ENCODE measurements at regions not wholly inside any gene's neighbourhood (a gene's known extent, or its start where the extent isn't known, plus 50 kb on each side); places are given as distances from the start of the nearest gene placed in this dataset.
A peak's percentile ranks its signal among the peaks of the same experiment; 100 is the strongest.

DNA sequence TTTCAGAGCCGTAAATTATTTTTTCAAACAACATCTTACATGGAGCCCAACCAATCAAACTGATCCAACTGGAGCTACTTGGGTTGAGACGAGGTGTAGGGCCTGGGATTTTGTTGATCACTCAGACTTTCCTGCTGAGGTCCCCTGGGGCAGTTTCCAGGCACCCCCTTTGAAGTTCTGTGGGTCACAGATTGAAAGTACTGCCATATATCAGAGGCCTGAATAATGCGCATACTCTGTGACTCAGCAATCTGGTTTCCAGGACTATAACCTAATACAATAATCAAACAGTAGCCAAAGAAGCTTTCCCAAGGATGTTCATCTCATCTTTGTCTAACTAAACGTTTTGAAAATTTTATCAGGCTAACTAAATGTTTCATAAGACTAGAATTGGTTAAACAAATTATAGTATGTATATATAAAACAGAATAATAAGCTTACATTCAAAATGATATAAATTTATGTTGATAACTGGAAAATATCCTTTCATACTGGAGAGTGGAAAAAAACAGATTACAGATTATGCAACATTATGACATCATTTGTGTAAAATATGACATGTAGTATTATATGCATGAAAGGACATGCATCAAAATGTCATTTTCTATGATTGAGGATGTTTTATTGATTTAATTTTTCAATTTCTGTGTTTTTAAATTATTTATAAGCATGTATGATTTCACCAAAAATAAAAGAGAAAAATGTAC is 617.1 kb downstream of the NTRK3 start:
- no peak for TF ChIP-seq POLR2AphosphoS5 (IDR thresholded peaks at IDR 0.05)
- no peak for TF ChIP-seq POLR2A (IDR thresholded peaks at IDR 0.05)
- TF ChIP-seq, protein P1, sequence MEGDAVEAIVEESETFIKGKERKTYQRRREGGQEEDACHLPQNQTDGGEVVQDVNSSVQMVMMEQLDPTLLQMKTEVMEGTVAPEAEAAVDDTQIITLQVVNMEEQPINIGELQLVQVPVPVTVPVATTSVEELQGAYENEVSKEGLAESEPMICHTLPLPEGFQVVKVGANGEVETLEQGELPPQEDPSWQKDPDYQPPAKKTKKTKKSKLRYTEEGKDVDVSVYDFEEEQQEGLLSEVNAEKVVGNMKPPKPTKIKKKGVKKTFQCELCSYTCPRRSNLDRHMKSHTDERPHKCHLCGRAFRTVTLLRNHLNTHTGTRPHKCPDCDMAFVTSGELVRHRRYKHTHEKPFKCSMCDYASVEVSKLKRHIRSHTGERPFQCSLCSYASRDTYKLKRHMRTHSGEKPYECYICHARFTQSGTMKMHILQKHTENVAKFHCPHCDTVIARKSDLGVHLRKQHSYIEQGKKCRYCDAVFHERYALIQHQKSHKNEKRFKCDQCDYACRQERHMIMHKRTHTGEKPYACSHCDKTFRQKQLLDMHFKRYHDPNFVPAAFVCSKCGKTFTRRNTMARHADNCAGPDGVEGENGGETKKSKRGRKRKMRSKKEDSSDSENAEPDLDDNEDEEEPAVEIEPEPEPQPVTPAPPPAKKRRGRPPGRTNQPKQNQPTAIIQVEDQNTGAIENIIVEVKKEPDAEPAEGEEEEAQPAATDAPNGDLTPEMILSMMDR (IDR thresholded peaks at IDR 0.05 in 8 of 11, conservative IDR thresholded peaks at IDR 0.05 in 3 of 11) = no peak
- Histone ChIP-seq H3K27me3 (replicated peaks in 1 of 7) (no peaks in the 10 kb centered on the region), H3K27ac (no peak overlapping the region), H3K36me3 (no peaks in the 10 kb centered on the region), H3K9me3 (no peaks in the 10 kb centered on the region), H3K4me1 (no peaks in the 10 kb centered on the region), H3K4me3 (no peak overlapping the region)
- no peak for DNase-seq
- intact Hi-C loops (cut with DNase I; ENCODE audit: low total_unique reads) = no loop called here
- 54 to 78% (median 67%) methylated on average over 4 of the region's 4 CpGs for WGBS, 5 donors

DNA sequence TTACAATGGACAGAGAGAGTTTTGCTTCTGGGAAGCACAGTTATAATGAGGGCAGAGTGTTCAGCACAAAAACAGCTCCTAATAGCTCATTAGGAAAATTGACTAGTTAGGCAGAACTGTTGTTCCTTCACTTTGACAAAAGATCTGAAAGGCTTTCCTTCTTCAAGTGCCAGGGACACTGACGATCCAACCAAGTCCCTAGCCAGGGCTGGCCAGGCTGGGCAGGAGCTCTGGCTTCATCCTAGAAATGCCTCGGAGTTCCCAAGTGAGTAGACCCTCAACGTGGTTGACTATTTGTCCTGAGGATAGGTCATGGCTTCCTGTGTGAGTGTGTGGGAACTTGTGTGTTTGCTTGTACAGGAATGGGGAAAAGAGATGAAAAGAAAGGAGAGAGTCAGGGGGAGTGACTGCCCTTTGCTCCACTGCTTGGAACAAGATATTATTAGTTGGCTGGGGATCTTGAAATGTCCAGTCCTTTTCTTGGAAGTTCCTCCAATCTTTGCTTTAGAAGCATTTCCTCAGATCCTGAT is 617.9 kb downstream of the NTRK3 start:
- WGBS, 5 donors = 58 to 66% (median 65%) methylated on average over 3 of the region's 3 CpGs
- no peaks in the 10 kb centered on the region for H3K4me1 ChIP-seq
- intact Hi-C loops (cut with DNase I; ENCODE audit: low total_unique reads) = no loop called here
- no peak overlapping the region for H3K4me3 ChIP-seq
- no peak for TF ChIP-seq POLR2AphosphoS5 (IDR thresholded peaks at IDR 0.05)
- TF ChIP-seq, protein P1 (IDR thresholded peaks at IDR 0.05 in 8 of 11, conservative IDR thresholded peaks at IDR 0.05 in 3 of 11) = no peak
- no peak for TF ChIP-seq POLR2A (IDR thresholded peaks at IDR 0.05)
- no peaks in the 10 kb centered on the region for H3K27me3 ChIP-seq (replicated peaks in 1 of 7)
- no peaks in the 10 kb centered on the region for H3K9me3 ChIP-seq
- H3K27ac ChIP-seq = peak overlapping the region in 1 of 8 donors; percentile 3
- no peak for DNase-seq
- no peaks in the 10 kb centered on the region for H3K36me3 ChIP-seq

DNA sequence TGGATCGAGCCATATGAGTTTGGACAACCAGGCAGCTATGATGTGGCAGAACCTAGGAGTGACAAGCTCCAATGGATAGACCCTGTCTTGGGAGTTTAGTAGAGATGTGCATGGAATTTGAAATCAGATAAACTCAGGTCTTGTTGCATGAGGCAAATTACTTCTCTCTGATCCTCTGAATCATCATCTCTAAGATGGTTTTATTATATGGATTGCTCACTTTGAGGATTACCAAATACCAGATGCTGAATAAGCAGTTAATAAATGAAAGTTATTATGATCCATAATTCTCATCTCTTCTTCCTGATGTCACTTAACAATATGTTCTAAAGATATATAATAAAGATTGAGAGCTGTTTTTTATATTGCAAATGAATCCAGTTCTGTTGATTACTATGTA is 622.2 kb downstream of the NTRK3 start:
- DNase-seq = no peak
- Histone ChIP-seq H3K4me3 (no peak overlapping the region), H3K4me1 (no peaks in the 10 kb centered on the region), H3K27ac (no peak overlapping the region), H3K36me3 (no peaks in the 10 kb centered on the region), H3K27me3 (replicated peaks in 1 of 7) (no peaks in the 10 kb centered on the region), H3K9me3 (no peaks in the 10 kb centered on the region)
- intact Hi-C loops (cut with DNase I; ENCODE audit: low total_unique reads) = no loop called here
- TF ChIP-seq POLR2A (IDR thresholded peaks at IDR 0.05) = no peak
- TF ChIP-seq POLR2AphosphoS5 (IDR thresholded peaks at IDR 0.05) = no peak
- TF ChIP-seq, protein P1 (IDR thresholded peaks at IDR 0.05 in 8 of 11, conservative IDR thresholded peaks at IDR 0.05 in 3 of 11) = no peak
- 68 to 100% (median 89%) methylated on average over 1 of the region's 1 CpG for WGBS, 5 donors

DNA sequence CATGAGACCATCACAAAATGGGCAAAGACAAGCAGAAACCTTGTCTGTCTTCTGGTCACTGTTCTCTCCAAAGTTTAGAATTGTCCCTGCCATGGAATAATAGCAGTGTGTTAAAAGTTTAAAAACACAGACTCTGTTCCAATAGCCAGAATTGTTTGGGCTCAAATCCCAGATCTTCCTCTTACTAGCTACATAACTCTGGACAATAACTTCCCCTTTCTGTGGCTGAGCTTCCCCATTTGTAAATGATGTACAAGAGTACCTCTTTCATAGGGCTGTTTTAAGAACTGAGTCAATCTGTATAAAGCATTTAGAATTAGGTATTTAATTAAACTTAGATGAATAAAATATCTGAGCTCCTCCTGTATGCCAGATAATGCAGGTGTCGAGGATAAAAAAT is 623.0 kb downstream of the NTRK3 start:
- H3K27me3 ChIP-seq (replicated peaks in 1 of 7) = no peaks in the 10 kb centered on the region
- H3K9me3 ChIP-seq = no peaks in the 10 kb centered on the region
- H3K4me3 ChIP-seq = no peak overlapping the region
- TF ChIP-seq POLR2AphosphoS5 (IDR thresholded peaks at IDR 0.05) (no peak), POLR2A (IDR thresholded peaks at IDR 0.05) (no peak)
- TF ChIP-seq, protein P1 (IDR thresholded peaks at IDR 0.05 in 8 of 11, conservative IDR thresholded peaks at IDR 0.05 in 3 of 11) = no peak
- intact Hi-C loops (cut with DNase I; ENCODE audit: low total_unique reads) = no loop called here
- H3K27ac ChIP-seq = no peak overlapping the region
- no peak for DNase-seq
- H3K4me1 ChIP-seq = no peaks in the 10 kb centered on the region
- 63 to 84% (median 78%) methylated on average over 1 of the region's 1 CpG for WGBS, 5 donors
- no peaks in the 10 kb centered on the region for H3K36me3 ChIP-seq
